SJCRH30 (cell line): ENCODE measurements at regions not wholly inside any gene's neighbourhood (a gene's known extent, or its start where the extent isn't known, plus 50 kb on each side); places are given as distances from the start of the nearest gene placed in this dataset.

Experiments used
- DNase-seq, 2 experiments: peaks; one replicate each; pipeline ENCODE4 v3.0.0-alpha.2; 2015 to 2020
- H3K27ac ChIP-seq: fragments of 250-450 bp; sonication (Bioruptor Pico); 2 replicates; pipeline ENCODE4 v1.5.1; 2020; ENCODE audit warnings: mild to moderate bottlenecking, moderate library complexity
- H3K27me3 ChIP-seq: fragments of 250-450 bp; sonication (Bioruptor Pico); 2 replicates; pipeline ENCODE4 v1.5.1; 2020; ENCODE audit warnings: mild to moderate bottlenecking, moderate library complexity
- H3K36me3 ChIP-seq: fragments of 250-450 bp; sonication (Bioruptor Pico); 2 replicates; pipeline ENCODE4 v1.5.1; 2020; ENCODE audit warnings: mild to moderate bottlenecking, moderate library complexity
- H3K4me1 ChIP-seq: fragments of 250-450 bp; sonication (Bioruptor Pico); 2 replicates; pipeline ENCODE4 v1.5.1; 2020; ENCODE audit warnings: mild to moderate bottlenecking, moderate library complexity
- H3K4me3 ChIP-seq: fragments of 250-450 bp; sonication (Bioruptor Pico); 2 replicates; pipeline ENCODE4 v1.5.1; 2020; ENCODE audit warnings: mild to moderate bottlenecking, moderate library complexity
- H3K9me3 ChIP-seq: fragments of 250-450 bp; sonication (Bioruptor Pico); replicated peaks from 2 replicates; pipeline ENCODE4 v1.5.1; 2020; ENCODE audit warnings: mild to moderate bottlenecking, moderate library complexity

GRCh38 chr9:90095682-90096081 lies 490.9 kb downstream of the GADD45G start:
- peaks cover 47% of the 10 kb centered on the region for H3K4me1 ChIP-seq
- no peak overlapping the region for H3K4me3 ChIP-seq
- no peaks in the 10 kb centered on the region for H3K36me3 ChIP-seq
- peak overlapping the region; percentile 51 for H3K27ac ChIP-seq
- no peaks in the 10 kb centered on the region for H3K9me3 ChIP-seq
- peak; percentile 99 for DNase-seq
- H3K27me3 ChIP-seq, result no peaks in the 10 kb centered on the region

- Histone ChIP-seq H3K36me3 (no peaks in the 10 kb centered on the region), H3K9me3 (no peaks in the 10 kb centered on the region), H3K27ac (no peak overlapping the region), H3K4me3 (no peak overlapping the region), H3K4me1 (peaks cover 59% of the 10 kb centered on the region), H3K27me3 (no peaks in the 10 kb centered on the region)
- DNase-seq, result no peak
Observed at GRCh38 chr9:90097237-90097636, 492.4 kb downstream of the GADD45G start.

GRCh38 chr9:90098408-90098807 lies 493.6 kb downstream of the GADD45G start:
- Histone ChIP-seq H3K27ac (no peak overlapping the region), H3K4me1 (peaks cover 58% of the 10 kb centered on the region), H3K9me3 (no peaks in the 10 kb centered on the region), H3K36me3 (no peaks in the 10 kb centered on the region), H3K27me3 (no peaks in the 10 kb centered on the region), H3K4me3 (no peak overlapping the region)
- peak in 1 of 2 experiments; percentile 41 for DNase-seq

GRCh38 chr9:90099262-90099963 lies 494.6 kb downstream of the GADD45G start:
- no peak overlapping the region for H3K4me3 ChIP-seq
- no peaks in the 10 kb centered on the region for H3K27me3 ChIP-seq
- H3K36me3 ChIP-seq, result no peaks in the 10 kb centered on the region
- DNase-seq, result peak; percentile 47 to 81
- H3K27ac ChIP-seq, result no peak overlapping the region
- peaks cover 65% of the 10 kb centered on the region for H3K4me1 ChIP-seq
- no peaks in the 10 kb centered on the region for H3K9me3 ChIP-seq

GRCh38 chr9:90100014-90100413 lies 495.2 kb downstream of the GADD45G start:
- no peak for DNase-seq
- no peak overlapping the region for H3K27ac ChIP-seq

GRCh38 chr9:90102292-90102901 lies 497.6 kb downstream of the GADD45G start:
- H3K4me1 ChIP-seq, result peaks cover 71% of the 10 kb centered on the region
- H3K27me3 ChIP-seq, result no peaks in the 10 kb centered on the region
- H3K27ac ChIP-seq, result no peak overlapping the region
- no peak overlapping the region for H3K4me3 ChIP-seq
- no peaks in the 10 kb centered on the region for H3K36me3 ChIP-seq
- H3K9me3 ChIP-seq, result no peaks in the 10 kb centered on the region
- peak; percentile 90 to 95 for DNase-seq

More at GRCh38 chr9:90100014-90100413, 495.2 kb downstream of the GADD45G start:
- no peaks in the 10 kb centered on the region for H3K9me3 ChIP-seq
- H3K27me3 ChIP-seq, result no peaks in the 10 kb centered on the region
- no peak overlapping the region for H3K4me3 ChIP-seq
- H3K4me1 ChIP-seq, result peaks cover 67% of the 10 kb centered on the region
- no peaks in the 10 kb centered on the region for H3K36me3 ChIP-seq

- Histone ChIP-seq H3K27me3 (no peaks in the 10 kb centered on the region), H3K36me3 (no peaks in the 10 kb centered on the region), H3K4me1 (peaks cover 81% of the 10 kb centered on the region), H3K4me3 (no peak overlapping the region), H3K9me3 (no peaks in the 10 kb centered on the region), H3K27ac (peak overlapping the region; percentile 78)
- peak in 1 of 2 experiments; percentile 95 for DNase-seq
Observed at GRCh38 chr9:90103771-90104170, 499.0 kb downstream of the GADD45G start.

GRCh38 chr9:90105773-90106172 lies 501.0 kb downstream of the GADD45G start:
- no peak overlapping the region for H3K27ac ChIP-seq

GRCh38 chr9:90107040-90107725 lies 502.4 kb downstream of the GADD45G start:
- no peaks in the 10 kb centered on the region for H3K36me3 ChIP-seq
- peaks cover 60% of the 10 kb centered on the region for H3K4me1 ChIP-seq
- DNase-seq, result peak; percentile 74 to 83
- no peaks in the 10 kb centered on the region for H3K27me3 ChIP-seq
- H3K27ac ChIP-seq, result peak overlapping the region; percentile 12
- H3K4me3 ChIP-seq, result no peak overlapping the region
- no peaks in the 10 kb centered on the region for H3K9me3 ChIP-seq

More at GRCh38 chr9:90105773-90106172, 501.0 kb downstream of the GADD45G start:
- Histone ChIP-seq H3K4me1 (peaks cover 70% of the 10 kb centered on the region), H3K9me3 (no peaks in the 10 kb centered on the region), H3K4me3 (no peak overlapping the region), H3K27me3 (no peaks in the 10 kb centered on the region), H3K36me3 (no peaks in the 10 kb centered on the region)
- DNase-seq, result no peak

- H3K27ac ChIP-seq, result no peak overlapping the region
Observed at GRCh38 chr9:90107726-90108655, 503.2 kb downstream of the GADD45G start.

GRCh38 chr9:90112788-90113187 lies 508.0 kb downstream of the GADD45G start:
- H3K9me3 ChIP-seq, result 0 out of 2 replicates have a peak, but pooled peaks cover 3% of the 10 kb centered on the region
- H3K27me3 ChIP-seq, result no peaks in the 10 kb centered on the region
- H3K4me1 ChIP-seq, result peaks cover 8% of the 10 kb centered on the region
- no peaks in the 10 kb centered on the region for H3K36me3 ChIP-seq
- H3K27ac ChIP-seq, result no peak overlapping the region
- DNase-seq, result no peak
- no peak overlapping the region for H3K4me3 ChIP-seq

More at GRCh38 chr9:90107726-90108655, 503.2 kb downstream of the GADD45G start:
- Histone ChIP-seq H3K4me3 (no peak overlapping the region), H3K27me3 (no peaks in the 10 kb centered on the region), H3K36me3 (no peaks in the 10 kb centered on the region), H3K9me3 (no peaks in the 10 kb centered on the region), H3K4me1 (peaks cover 52% of the 10 kb centered on the region)
- no peak for DNase-seq

GRCh38 chr9:90114641-90115425 lies 510.0 kb downstream of the GADD45G start:
- no peaks in the 10 kb centered on the region for H3K4me1 ChIP-seq
- no peaks in the 10 kb centered on the region for H3K27me3 ChIP-seq
- DNase-seq, result no peak
- no peak overlapping the region for H3K27ac ChIP-seq
- H3K4me3 ChIP-seq, result no peak overlapping the region
- no peaks in the 10 kb centered on the region for H3K36me3 ChIP-seq
- 0 out of 2 replicates have a peak, but pooled peaks cover 3% of the 10 kb centered on the region for H3K9me3 ChIP-seq

GRCh38 chr9:90121762-90122161 lies 517.0 kb downstream of the GADD45G start:
- peaks cover 24% of the 10 kb centered on the region for H3K4me1 ChIP-seq
- H3K36me3 ChIP-seq, result no peaks in the 10 kb centered on the region
- peaks cover 10% of the 10 kb centered on the region for H3K9me3 ChIP-seq
- no peak overlapping the region for H3K4me3 ChIP-seq
- DNase-seq, result no peak
- H3K27ac ChIP-seq, result no peak overlapping the region
- no peaks in the 10 kb centered on the region for H3K27me3 ChIP-seq

GRCh38 chr9:90124961-90125360 lies 517.7 kb downstream of the DIRAS2 start:
- DNase-seq, result peak; percentile 82 to 91
- H3K4me1 ChIP-seq, result peaks cover 25% of the 10 kb centered on the region
- peak overlapping the region; percentile 70 for H3K27ac ChIP-seq
- H3K4me3 ChIP-seq, result no peak overlapping the region
- peaks cover 10% of the 10 kb centered on the region for H3K9me3 ChIP-seq
- H3K36me3 ChIP-seq, result no peaks in the 10 kb centered on the region
- no peaks in the 10 kb centered on the region for H3K27me3 ChIP-seq
